ENCODE measurements at regions not wholly inside any gene's neighbourhood (a gene's known extent, or its start where the extent isn't known, plus 50 kb on each side); places are given as distances from the start of the nearest gene placed in this dataset.

GRCh38 chr16:50950955-50951354 is 200.1 kb downstream of the SALL1 start:
- DNase-seq = no peak

DNA sequence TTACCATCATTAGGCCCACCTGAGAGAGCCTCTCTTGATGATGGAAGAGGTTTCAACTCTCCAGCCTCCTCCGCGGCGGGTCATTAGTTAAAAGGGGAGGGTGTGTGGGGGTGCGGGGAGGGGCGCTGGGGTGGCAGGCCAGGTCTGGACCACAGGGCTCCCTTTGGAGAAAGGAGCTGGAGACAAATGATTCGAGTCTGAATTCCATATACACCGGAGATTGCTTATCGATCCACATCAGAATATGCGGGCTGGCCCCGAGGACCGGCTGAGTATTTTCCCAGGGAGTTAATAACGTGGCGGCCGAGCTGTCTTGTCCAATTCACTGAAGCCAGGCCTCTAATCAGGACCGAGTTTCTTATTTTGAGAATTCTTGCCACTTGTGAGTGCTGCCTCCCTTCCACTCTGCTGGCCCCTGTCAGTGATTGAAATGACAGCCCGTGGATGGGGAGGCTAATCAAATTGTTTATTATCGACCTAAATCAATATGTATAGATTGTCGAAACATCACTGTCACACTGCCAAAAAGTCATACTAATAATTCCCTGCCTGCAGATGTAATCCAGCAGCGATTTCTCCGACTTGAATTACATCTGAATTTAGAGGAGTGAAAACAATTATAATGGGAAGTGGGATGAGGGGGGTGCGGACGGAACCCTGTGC is 202.7 kb downstream of the SALL1 start:
- DNase-seq = no peak

GRCh38 chr16:50947826-50948225 is 203.2 kb downstream of the SALL1 start:
- DNase-seq = no peak

DNA sequence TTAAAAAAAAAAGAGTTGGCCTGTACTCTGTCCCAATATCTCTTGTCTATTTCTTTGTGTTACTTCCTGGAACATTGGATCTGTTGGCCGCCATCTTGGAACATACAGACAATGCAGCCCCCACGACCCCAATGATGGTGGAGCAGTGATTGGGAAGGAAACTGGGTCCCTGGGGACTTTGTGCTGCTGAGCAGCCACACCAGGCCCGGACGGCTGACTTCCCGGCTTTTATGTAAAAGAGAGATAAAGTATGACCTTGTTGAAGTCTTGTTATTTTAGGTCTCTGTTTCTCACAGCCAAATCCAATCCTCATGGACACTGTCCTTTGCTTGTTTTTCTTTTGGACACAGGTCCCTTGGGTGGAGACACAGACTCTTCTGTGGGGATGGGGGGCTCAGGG is 204.5 kb downstream of the SALL1 start:
- no peak for DNase-seq

DNA sequence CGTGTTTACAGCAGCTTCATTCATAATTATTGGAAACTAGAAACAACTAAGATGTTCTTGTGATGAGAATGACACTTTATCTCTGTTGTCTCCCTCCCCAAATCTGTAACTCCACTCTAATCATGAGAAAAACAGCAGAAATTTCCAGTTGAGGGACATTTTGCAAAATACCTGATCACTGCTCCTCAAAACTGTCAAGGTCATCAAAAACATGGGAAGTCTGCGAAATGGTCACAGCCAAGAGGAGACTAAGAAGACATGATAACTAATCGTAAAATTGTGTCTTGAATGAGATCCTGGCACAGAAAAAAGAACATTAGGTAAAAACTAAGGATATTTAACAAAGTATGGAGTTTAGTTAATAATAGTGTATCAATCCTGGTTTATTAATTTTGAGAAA is 204.2 kb downstream of the CYLD start:
- no peak for DNase-seq

DNA sequence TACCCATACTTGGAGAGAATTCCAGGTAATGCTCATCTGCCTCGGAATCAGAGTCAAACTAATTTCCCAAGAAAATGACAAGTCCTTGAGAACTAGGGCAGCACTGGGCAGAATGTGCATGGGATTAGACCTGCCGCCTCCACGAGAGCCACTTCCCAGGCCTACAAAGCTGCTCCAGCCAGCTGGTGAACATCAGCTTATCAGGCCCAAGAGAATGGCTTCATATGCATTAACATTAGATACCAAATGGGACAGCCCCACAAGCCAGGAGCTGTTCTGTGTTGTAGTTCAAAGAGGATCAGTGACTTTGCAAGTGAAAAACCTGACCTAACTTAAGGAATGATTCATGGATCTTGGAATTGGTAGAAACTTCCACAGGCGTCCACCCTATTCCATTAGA is 203.3 kb downstream of the CYLD start:
- DNase-seq = no peak

DNA sequence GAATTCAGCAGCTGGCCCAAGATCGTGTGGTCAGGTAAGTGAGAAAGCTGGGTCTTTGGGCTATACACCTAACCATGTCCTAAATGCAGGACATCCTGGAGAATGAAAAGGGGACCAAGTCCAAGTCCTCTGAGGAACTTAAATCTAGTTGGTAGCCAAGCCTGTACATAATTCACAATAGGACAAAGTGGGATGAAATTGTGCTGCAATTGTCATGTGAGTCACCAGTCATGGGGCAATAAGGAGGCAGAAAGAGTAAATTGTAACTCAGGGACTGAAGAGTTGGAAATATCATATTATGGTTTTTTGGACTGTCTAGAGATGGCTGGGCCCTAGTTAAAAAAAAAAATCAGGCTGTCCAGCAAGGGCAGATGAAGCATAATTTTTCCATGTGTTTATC is 202.6 kb downstream of the CYLD start:
- DNase-seq = no peak

GRCh38 chr16:50944033-50944432 is 202.1 kb downstream of the CYLD start:
- DNase-seq = no peak

DNA sequence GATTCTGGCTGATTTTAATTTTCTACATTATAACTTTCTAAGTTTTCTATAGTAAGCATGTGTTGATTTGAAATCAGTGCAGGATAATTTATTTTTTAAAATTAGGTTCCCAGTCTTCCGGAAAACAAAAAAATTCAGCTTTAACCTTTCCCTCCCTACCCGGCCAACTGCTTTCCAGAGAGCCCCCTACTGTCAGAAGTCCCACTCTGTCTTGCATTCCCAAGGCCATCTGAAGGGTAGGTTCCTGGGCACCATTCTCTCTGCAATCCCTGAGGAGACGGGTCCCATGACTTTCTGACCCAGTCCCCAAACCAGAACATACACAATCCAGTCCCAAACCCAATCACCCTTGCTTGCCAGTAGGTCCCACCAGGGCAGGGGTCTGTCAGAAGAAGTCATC is 200.3 kb downstream of the CYLD start:
- DNase-seq = no peak

- DNase-seq = no peak
Observed at GRCh38 chr16:50941681-50942080, 199.8 kb downstream of the CYLD start.

- no peak for DNase-seq
Observed at GRCh38 chr16:50940275-50940854, 198.5 kb downstream of the CYLD start.

DNA sequence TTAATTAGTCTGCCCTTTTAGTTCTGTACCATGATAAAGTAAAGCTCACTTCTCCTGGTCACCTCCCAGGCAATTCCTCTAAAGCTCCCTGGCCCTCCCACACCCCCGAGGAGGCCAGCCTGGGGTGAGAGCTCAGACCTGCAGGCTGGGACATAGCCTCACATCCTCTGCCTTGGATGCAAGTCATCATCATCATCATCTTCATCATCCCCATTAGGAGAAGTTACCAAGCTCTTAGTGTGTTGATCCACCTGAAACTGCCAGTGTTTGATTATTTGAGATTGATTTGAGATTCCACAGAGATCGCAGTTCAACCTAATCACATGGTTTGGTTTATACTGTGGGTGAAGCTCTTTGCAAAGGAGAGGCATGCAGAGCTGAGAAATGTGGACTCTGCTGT is 197.5 kb downstream of the CYLD start:
- DNase-seq = no peak

DNA sequence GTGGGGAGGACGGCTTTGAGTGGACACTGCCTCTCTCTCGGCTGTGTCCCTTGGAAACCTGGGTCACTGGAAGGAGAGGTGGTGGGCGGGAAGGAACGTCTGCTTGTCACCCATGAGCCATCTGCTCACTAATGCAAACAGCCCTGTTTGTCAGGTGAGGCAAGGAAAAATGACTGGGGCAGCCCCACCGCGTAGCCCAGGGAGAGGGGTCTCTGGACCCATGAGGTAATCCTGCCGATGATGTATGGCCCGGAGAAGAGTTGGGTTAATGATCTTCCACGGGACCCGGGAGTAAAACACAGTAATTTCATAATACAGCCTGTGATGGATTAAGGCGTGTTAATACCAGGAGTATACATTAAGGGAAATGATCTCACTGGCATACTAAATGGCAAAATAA is 197.0 kb downstream of the CYLD start:
- no peak for DNase-seq

DNA sequence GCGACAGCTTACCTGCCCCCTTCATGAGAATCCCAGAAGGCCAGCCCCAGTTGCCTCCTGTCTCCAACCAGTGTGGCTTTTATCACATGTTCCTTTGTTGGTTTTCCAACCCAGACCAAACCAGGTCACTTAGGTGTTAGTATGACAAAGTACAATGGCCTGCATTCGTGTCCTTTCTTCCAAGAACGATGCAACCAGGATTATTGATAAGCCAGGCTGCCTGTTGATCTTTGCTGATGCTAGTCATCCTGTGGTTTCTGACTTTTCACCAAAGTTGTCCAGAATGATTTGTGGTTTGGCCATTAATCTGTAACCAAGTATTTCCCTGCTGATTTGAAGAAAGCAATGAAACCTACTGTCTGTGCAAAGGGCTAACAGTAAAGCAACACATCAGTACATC is 191.4 kb downstream of the CYLD start:
- DNase-seq = no peak

- no peak for DNase-seq
Observed at GRCh38 chr16:50932348-50932935, 190.6 kb downstream of the CYLD start.

GRCh38 chr16:50928065-50928464 is 186.2 kb downstream of the CYLD start:
- DNase-seq = no peak

GRCh38 chr16:50925758-50926357 is 184.0 kb downstream of the CYLD start:
- no peak for DNase-seq

- DNase-seq = no peak
Observed at GRCh38 chr16:50924759-50925545, 183.1 kb downstream of the CYLD start.

DNA sequence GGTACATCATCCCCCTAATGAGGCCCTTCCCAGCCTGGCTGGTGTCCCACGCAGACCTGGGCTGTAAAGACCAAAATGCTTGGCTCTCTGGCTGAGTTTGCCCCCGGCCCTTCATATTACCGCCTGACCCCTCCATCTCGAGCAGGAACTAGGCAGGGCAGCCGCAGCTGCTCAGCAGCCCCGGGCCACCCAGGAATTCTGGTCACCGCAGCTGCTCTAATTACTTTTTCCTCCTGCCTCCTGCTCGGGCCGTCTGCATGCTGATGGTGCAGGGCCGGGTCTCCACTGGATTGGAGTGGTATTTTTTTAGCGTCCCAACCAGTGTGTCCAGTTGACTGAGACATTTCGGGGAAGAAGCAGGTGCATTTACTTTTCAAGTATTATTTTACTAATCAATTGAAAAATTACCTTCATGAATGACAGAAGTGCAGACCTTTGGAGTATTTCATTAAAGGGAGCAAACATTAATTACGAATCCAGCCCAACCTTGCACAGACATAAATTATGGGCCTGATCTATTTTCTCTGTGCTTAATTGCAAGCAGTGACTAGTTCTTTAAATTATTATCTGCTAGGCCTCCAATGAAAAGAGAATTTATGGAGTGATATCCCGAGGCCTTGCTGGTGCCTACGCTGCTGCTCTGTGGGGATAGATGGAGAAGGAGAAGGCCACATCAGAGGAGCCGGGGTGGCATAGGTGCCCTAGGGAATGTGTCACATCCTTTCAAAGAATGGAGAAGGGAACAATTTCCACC is 176.2 kb downstream of the CYLD start:
- no peak for DNase-seq

- DNase-seq = no peak
Observed at GRCh38 chr16:50916040-50916439, 174.2 kb downstream of the CYLD start.

DNA sequence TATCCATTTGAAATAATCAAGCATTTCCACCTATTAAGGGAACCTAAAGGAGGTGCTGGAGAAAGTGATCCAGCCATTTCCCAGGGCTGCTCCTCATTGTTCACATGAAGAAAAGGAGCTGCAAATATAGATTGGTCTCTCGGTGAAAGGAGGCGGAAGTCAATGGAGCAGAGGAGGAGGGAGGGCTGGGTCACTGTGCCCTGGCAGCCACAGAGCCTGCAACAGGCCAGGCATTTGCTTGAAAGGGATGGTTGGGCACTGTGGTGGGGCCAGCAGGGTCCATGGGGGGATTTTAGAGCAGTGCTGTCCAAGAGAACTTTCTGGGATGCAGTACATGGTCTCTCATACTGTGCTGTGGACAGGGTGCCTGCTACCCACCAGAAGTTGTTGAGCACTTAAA is 173.2 kb downstream of the CYLD start:
- no peak for DNase-seq

GRCh38 chr16:50910736-50911100 is 168.8 kb downstream of the CYLD start:
- DNase-seq = no peak

Measured in stimulated activated CD4-positive, alpha-beta T cell treated with anti-CD3 and anti-CD28 coated beads, Interleukin-12 subunit alpha, Interleukin-12 subunit beta, amount 100 ng/mL, for 4 hours (primary cell).